Suppressor macrophage treated with lipopolysaccharide for 4 hours (primary cell): ENCODE measurements at regions not wholly inside any gene's neighbourhood (a gene's known extent, or its start where the extent isn't known, plus 50 kb on each side); places are given as distances from the start of the nearest gene placed in this dataset.
"Not testable (repeated sequence)": the region's sequence is repeated elsewhere in the genome, so short reads cannot be mapped to it uniquely, and the experiment has no call there.

Experiments
- DNase-seq: peaks from one replicate; pipeline ENCODE4 v3.0.0-alpha.2; 2020

DNA sequence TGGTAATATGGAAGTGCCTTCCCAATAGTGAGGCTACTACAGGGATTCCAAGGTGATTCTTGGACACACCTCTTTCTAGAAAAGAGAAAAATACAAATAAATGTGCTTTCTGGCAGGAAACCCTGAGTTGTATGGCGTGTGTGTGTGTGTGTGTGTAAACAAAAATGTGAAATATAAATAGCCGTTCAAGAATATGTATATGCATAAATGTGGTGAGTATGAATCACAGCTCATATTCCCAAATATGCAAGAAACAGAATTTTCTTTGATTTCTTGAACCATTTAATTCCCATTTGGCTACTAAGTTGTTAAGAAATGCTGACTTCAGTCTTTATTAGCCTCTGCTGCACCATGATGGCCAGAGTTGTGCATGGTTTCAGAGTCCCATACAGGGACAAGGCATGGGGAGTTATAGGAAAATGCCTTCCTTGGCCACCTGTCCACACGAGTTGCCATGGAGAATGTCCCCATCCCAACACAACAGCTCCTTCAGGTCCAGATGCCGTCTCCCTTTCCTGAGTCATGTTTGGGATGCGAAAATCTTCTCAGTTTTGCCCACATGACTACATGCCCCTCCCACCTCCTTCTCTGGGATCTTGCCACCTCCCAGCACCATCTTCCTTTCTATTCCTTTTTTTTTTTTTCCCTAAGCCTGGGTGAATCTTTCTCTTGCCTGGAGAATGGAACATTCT, 312.4 kb upstream of the ECI2 start:
- no peak for DNase-seq

DNA sequence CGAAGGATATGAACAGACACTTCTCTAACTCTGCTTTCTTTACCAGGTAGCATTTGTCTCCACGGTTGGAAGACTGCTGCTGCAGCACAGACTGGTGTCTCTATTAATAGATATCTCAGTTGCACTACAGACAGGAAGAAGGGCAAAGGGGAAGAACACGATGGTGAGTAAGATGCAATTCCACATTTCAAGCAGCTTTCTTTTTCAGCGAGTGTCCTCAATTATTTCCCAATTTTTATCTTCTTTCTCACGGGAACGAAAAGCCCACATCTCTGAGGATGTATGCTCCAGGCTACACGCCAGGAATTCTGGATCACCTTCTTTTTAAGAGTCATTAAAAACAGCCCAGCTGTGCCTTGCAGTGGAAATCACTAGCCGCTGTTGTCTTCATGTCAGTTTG, 311.6 kb upstream of the ECI2 start:
- DNase-seq, result peak; percentile 80

DNA sequence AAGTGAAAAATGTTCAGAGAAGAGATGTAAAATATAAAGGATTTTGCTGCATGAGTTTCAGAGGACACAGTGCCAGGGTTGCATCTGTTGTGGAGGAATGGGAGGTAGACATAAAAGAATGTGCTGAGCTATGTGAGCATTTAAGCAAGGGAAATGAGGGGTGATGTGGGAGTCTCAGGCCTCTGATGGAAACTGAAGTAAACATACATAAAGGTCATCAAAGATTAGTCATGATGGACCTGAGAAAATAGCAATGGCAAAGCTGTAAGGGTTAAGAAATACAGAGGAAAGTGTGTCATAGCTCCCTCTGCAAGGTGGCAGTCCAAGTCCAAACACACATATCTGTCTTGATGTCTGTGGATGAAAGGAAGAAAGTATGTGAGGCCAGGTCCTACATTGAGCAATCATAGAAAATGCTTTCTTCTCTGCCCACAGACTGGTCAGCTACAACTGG, 306.6 kb upstream of the ECI2 start:
- peak; percentile 54 for DNase-seq

DNA sequence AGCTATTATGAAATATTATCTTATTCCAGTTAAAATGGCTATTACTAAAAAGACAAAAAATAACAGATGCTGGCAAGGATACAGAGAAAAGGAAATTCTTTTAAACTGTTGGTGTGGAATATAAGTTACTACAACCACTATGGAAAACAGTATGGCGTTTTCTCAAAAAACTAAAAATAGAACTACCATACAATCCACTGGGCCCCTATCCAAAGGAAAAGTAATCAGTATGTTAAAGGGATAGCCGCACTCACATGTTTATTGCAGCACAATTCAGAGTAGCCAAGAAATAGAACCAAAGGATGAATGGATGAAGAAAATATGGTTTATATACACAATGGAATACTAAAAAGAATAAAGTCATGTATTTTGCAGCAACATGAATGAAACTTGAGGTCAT, 303.8 kb upstream of the ECI2 start:
- DNase-seq, result no peak

DNA sequence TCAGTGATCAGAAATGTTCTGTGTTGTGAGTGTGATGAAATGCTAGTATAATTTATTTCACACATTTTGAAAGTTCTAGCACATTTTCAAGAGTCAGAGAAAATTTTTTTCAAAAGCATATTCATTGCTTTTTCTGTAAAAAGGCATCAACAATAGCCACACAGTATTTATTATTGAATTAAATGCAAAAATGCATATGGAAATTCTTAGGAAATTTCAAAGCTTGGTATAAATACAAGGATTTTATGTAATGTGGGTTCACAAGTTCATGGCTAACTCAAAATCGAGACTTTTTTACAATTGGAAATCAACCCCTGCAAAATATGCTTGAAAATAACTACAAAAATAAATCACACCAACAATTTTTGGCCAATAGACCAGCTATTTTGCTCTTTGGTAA, 302.0 kb upstream of the ECI2 start:
- DNase-seq, result no peak

DNA sequence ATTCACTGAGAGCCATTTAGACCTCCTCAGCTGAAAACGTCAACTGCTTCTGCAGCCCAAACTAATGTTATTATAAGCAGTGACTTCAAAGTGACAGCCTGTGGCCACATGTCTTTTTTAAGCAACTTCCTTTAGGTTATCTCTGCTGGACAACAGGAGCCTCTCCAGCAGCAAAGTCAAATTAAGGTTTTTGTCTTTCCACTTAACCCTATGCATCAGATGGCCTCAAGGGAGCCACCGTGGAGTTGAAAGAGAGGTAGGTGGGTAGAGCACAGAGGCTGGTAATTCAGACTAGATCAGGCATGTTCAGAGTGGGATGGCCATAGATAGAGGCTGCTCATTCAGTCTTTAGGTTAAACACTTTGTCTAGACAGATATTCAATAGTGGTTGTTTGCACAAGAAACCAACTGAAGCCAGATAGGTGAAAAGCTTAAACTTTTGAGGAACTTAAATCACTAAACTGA, 300.6 kb upstream of the ECI2 start:
- no peak for DNase-seq

DNA sequence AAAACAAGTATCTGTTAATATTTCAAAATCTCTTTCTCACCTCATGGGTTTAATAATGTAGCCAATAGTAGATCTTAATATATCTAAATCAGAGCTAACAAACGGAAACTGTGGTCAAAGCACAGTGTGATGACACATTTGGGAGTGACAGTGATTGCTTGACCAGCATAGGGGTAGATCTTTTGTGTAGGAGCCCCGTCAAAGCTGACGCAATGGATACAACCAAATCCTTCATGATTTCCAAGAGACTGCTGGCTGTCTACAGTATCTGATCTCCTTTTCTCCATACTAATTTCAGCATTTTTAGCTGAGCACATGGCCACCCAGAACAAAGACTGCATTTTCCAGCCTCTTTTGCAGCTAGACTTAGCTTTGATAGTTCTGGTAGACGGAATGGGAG, 299.3 kb upstream of the ECI2 start:
- DNase-seq, result peak; percentile 27

DNA sequence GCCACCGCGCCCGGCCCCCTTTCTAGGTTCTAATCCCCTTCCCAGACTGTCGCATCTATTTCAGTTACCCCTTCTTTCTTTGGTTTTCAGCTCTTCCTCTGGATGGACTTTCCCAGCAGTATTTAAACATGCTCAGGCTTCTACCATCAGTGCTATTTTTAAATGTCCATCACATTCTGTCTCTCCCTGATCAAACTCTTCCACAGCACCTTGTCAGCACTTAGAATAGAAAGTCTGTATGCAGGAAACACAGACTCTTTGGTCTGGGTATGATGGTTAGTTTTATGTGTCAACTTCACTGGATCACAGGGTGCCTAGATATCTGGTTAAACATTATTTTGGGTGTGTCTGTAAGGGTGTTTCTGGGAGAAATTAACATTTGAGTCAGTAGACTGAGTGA, 297.8 kb upstream of the ECI2 start:
- no peak for DNase-seq

DNA sequence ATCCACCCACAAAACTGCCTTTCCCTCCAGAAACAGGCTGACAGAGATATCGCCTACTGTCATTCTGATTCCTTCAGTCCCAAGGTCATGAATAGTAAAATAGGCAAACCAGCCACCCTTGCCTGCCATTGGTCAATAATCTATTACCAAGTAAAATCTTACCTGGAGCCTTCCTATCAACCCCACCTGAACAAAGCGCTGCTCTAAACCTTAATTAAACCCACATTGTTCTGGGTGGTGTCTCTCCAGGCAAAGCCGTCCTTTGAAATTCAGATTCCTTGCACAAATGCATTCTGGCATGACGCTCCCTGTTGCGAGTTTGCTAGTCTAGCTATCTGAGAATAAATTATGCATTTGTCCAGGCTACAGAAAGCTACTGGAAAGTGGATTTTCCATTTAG, 291.6 kb upstream of the ECI2 start:
- DNase-seq, result no peak

DNA sequence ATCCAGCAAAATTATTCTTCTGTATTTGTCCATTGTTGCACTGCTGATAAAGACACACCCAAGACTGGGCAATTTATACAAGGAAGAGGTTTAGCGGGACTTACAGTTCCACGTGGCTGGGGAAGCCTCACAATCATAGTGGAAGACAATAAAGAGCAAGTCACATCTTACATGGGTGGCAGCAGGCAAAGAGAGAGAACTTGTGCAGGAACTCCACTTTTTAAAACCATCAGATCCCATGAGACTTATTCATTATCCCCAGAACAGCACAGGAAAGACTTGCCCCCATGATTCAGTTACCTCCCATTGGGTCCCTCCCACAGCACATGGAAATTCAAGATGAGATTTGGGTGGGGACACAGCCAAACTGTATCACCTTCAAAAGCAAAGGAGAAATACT, 286.5 kb upstream of the ECI2 start:
- DNase-seq, result no peak

DNA sequence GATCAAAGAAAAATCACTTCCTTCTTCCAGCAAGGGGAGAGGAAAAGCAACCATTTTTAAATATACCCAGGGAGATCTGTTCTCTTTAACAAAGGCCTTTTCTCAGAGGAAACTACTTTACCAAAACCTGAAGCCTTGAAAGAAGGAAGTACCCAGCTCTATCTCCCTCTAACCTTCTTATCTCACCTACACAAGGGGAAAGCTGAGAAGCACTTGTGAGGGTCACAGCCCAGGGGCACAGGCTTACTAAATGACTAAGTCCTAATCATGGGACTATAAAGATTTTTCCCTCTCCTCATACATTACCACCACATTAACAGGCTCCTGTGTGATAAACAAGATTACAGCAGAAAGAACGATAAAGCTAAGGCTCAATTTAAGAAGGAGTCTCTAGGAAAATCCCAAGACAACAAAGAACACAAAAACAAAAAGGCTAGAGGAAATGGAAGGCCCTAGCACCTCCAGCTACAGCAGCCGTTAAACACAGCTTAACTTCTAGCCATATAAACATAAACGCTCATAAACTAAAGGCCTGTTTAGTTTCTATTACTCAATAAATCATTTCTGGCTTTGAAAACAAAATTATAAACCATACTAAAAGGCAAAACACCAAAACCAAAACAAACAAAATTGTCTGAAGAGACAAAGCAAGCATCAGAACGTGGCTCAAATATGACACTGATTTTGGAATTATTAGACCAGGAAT, 284.9 kb upstream of the ECI2 start:
- DNase-seq, result no peak

DNA sequence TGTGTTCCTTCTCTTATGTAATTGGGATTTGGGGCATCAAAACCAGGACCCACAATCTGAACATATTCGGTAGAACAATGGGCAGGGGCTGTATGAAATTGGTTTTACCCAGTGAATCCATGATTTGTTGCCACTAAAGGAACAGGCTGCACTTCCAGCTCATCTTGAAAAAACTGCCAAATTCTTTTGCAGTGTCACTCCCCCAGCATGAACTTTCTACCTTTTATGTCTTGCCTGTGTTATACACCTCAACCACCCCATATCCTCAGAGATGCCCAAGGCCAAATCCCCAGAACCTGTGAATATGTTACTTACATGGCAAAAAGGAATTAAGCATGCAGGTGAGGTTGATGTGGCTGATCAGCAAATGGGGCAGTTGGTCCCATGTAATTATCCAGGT, 280.2 kb upstream of the ECI2 start:
- DNase-seq, result no peak

DNA sequence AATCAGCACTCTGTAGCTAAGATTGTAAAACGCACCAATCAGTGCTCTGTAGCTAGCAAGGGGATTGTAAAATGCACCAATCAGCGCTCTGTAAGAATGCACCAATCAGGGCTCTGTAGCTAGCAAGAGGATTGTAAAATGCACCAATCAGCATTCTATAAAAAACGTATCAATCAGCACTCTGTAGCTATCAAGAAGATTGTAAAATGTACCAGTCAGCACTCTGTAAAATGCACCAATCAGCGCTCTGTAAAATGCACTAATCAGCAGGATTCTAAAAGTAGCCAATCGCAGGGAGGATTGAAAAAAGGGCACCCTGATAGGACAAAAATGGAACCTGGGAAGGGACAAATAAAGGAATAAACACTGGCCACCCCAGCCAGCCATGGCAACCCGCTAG, 278.7 kb upstream of the ECI2 start:
- not testable (repeated sequence) for DNase-seq

DNA sequence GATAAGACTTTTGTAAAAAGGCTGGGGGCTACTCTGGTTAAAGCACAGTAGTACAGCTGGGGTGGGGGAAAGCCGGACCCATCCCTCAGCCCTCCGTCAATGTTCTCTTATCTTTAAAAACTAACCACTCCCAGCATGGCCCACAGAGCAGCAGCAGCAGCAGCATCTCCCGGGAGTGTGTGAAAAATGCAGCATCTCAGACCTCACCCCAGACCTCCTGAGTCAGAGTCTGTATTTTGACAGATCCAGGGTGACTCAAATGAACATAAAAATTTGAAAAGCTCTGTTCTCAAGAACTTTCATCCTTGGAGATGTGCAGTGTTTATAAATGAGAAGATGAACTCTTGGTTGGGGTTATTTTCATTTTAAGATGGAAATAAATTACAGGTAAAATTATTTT, 277.7 kb upstream of the ECI2 start:
- no peak for DNase-seq

DNA sequence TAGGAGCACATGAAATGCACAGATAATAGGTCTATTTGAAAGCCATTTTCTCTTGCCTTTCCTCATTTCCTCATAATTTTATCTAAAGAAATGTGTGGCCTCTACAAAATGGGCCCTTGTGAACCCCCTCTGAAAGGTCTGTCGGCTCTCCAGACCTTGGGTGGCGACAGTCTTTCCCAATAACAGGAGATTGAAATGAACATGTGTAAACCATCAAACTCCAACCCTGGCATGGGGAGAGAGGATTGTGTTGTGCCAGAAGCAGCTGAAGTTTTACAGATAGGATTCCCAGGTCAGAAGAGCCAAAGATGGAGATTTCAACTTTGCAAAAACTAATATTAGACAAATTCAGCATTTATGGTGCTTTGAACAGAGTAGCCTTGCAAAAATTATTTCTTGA, 277.1 kb upstream of the ECI2 start:
- DNase-seq, result no peak

DNA sequence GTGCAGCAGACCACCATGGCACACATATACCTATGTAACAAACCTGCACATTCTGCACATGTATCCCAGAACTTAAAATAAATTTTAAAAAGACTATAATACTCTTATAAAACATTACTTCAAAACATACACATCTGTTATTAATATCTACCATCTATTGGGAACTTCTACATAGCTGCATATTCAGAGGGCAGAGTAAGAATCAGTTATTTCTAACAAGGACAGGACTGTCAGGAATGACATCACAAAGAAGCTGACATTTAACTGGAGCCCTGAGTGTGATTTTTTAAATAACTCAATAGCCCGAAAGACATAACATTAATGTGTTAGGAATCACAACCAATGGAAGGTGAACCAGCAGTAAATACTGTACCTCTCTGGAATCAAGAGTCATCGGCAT, 276.7 kb upstream of the ECI2 start:
- no peak for DNase-seq

DNA sequence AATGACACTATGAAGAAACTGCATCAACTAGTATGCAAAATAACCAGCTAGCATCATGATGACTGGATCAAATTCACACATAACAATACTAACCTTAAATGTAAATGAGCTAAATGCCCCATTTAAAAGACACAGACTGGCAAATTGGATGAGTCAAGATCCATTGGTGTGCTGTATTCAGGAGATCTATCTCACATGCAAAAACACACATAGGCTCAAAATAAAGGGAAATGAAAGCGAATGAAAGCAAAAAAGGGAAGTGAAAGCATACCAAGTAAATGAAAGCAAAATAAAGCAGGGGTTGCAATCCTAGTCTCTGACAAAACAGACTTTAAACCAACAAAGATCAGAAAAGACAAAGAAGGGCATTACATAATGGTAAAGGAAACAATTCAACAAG, 272.3 kb upstream of the ECI2 start:
- peak; percentile 92 for DNase-seq

DNA sequence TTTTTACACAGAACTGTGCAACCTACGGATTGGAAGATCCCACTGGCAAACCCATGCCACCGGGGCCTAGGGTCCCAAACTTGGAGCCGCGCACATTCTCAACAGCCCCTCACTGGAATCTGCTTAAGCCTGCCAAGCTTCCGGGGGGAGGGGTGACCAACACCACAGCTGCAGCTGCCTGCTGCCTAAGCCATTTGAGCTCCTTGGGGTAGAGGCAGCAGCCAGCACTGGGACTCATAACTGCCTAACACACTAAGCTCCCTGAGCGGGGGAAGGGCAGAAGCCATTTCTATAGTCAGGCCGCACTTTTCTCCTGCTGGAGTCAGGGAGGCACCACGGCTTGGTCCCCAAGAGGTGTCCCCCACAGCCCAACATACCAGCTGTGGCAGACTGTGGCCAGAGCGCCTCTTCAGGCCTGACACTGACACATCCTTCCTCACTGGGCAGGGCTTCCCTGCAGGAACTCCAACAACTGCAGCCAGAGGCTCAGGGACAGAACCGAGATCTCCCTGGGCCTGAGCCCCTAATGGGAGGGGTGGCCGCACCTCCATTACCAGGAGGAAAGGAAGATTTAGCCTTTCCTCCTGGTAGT, 270.3 kb upstream of the ECI2 start:
- DNase-seq, result no peak

DNA sequence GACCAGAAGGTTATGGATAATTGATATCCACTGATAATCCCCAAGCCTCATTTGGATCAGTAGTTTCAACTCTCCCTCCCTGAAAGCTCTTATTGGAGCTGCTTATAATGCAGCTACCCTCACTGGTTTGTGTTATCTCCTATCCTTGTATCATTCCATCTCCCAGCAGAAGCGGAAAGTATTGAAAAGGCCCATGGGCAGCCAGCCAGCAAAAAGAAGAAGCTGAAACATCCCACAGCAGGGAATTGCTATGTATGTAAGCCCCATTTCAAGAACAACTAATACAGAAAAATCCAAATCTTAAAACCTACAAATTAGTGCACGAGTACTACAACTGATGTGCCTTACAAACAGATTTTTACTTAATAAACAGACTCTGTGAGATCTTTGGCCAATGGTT, 269.0 kb upstream of the ECI2 start:
- no peak for DNase-seq

DNA sequence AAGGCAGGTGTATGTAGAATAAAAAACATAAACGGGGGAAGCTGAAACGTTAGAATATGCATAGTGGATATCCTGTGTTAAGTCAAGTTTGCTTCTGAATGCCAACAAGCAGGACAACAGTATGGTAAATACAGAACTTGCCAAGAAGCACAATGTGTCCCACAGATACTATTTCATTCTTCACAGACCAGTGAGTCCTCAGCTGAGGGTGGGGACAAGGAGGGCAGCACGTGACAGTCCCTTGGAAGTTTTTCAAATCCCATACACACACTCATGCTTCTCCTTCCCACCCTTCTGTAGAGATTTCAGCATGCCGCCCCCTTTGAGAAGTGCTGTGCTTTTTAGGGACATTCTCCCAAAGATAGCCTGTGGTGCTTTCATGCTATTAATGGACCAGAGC, 268.5 kb upstream of the ECI2 start:
- DNase-seq, result no peak

DNA sequence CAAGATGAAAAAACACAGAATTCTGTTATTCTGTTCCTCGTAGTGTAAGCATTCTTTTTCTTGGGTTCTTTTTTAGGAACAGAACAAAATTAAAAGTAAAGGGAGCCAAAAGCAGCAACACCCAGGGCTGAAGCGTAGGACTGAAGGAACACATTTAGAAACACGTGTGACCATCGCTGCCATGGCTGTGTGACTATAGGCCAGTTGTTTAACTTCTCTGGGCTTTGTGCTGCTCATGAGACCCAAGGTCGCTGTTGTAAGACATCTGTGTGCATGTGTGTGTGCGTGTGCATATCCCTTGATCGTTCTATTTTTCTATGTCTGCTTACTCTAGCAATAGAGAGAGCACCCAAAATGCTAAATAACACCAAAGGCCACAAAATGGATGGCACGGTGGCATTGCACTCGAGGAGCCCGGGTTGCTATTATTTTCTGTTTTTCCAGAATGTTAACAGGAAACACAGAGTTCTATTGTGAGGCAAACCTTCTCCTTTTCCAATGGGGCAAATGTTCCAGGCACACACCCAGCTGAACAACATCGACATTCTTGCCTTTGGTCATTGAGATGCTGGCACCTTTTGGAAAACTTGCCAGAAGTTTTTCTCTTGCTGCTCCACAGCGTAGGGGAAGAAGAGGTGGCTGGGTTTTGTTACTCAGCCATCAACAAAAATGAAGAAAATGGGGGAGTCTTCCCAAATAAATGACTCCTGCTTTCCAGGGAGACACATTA, 267.8 kb upstream of the ECI2 start:
- no peak for DNase-seq

DNA sequence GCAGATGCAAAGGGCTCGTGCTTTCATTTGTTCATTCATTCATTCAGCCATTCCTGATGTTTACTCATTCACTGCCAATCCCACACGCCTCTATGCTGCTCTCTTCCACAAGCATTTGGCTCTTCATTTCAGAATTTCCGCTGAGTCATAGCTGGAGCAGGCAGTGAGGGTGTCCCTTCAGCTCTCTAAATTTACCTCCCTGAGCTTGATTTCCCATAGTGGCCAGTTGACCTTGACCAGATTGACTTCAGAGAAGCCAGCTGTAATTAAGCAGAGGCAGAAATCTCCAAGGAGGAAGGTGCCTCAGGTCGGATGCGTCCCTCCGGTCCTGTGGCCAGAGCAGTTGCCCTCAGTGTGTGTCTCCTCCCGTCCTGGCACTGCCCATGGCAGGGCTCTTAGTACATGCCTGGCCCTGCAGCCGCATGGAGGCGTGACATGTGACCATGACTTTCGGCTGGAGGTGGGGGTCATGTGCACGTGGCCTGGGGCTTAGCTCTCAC, 267.2 kb upstream of the ECI2 start:
- DNase-seq, result peak; percentile 47
